ENCODE measurements at regions not wholly inside any gene's neighbourhood (a gene's known extent, or its start where the extent isn't known, plus 50 kb on each side); places are given as distances from the start of the nearest gene placed in this dataset.

DNA sequence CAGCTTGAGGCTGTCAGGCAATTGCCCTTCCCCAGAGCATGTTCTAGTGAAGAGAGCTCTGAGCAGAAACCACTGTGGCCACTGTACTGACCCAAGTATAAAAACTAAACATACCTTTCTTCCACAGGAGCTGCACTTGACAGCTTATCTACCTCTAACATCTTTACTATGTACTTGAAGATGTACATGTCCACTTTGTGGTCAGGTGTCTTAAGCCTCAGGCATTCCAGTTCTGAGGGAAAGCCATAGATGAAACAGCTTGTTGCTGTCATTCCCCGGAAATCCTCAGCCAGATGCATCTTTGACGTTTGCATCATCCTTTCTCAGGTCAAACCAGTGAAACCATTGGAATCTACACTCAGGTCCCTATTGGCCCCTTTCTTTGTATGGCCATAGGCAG is 70.4 kb downstream of the CHRM3 start:
- TF ChIP-seq CTCF (conservative IDR thresholded peaks at IDR 0.05) (no peak), EZH2 (IDR thresholded peaks at IDR 0.05; ENCODE audit: low read depth) (no peak)

Measured in PC-9 (cell line).